Fibroblast of lung (primary cell): ENCODE measurements at regions not wholly inside any gene's neighbourhood (a gene's known extent, or its start where the extent isn't known, plus 50 kb on each side); places are given as distances from the start of the nearest gene placed in this dataset.

Experiments used
- DNase-seq, 2 donors: peaks; one replicate each; pipeline versions ENCODE4 v3.0.0 to v3.0.0-alpha.2; 2010; ENCODE audit warnings: low read depth in 2 of 2
- H2AFZ ChIP-seq: 2 replicates; pipeline ENCODE4 v1.5.1; 2012; ENCODE audit warnings: low read length, control low read depth, inconsistent platforms
- H3K27ac ChIP-seq: 2 replicates; pipeline ENCODE4 v1.5.1; 2011; ENCODE audit warnings: low read length, control low read depth; ENCODE audit not compliant: insufficient read depth
- H3K27me3 ChIP-seq: 2 replicates; pipeline ENCODE4 v1.5.1; 2011; ENCODE audit warnings: mild to moderate bottlenecking, low read length; ENCODE audit not compliant: control insufficient read depth, insufficient read depth
- H3K36me3 ChIP-seq: 2 replicates; pipeline ENCODE4 v1.5.1; 2011; ENCODE audit warnings: low read length; ENCODE audit not compliant: control insufficient read depth, insufficient read depth
- H3K4me1 ChIP-seq: 2 replicates; pipeline ENCODE4 v1.5.1; 2011; ENCODE audit warnings: low read length; ENCODE audit not compliant: control insufficient read depth, insufficient read depth; ENCODE audit errors: extremely low read depth
- H3K4me2 ChIP-seq: 2 replicates; pipeline ENCODE4 v1.5.1; 2011; ENCODE audit warnings: low read length, control low read depth; ENCODE audit not compliant: insufficient read depth; ENCODE audit errors: extremely low read depth
- H3K4me3 ChIP-seq, 4 experiments: fragments of 200-600 bp in 1 of 4; sonication (generic) in 1 of 4; replicated peaks in 1 of 4; 2 replicates each; pipeline ENCODE4 v1.5.1; 2011 to 2016; ENCODE audit warnings: low read length in 4 of 4, low read depth in 3 of 4, mild to moderate bottlenecking in 3 of 4, control low read depth in 2 of 4, inconsistent platforms in 1 of 4, mixed read lengths in 1 of 4; ENCODE audit not compliant: insufficient read depth in 1 of 4; ENCODE audit errors: control extremely low read depth in 1 of 4
- H3K79me2 ChIP-seq: 2 replicates; pipeline ENCODE4 v1.5.1; 2012; ENCODE audit warnings: mild to moderate bottlenecking, low read length, inconsistent platforms; ENCODE audit not compliant: control insufficient read depth, insufficient read depth
- H3K9ac ChIP-seq: 2 replicates; pipeline ENCODE4 v1.5.1; 2011; ENCODE audit warnings: mild to moderate bottlenecking, low read length, control low read depth; ENCODE audit not compliant: insufficient read depth
- H3K9me3 ChIP-seq: 2 replicates; pipeline ENCODE4 v1.5.1; 2012; ENCODE audit warnings: low read depth, low read length; ENCODE audit not compliant: control insufficient read depth, insufficient read depth
- H4K20me1 ChIP-seq: 2 replicates; pipeline ENCODE4 v1.5.1; 2011; ENCODE audit warnings: low read length; ENCODE audit not compliant: control insufficient read depth, insufficient read depth; ENCODE audit errors: extremely low read depth
- EZH2 ChIP-seq: IDR thresholded peaks from 2 replicates; pipeline ENCODE4 v1.5.1; 2012; ENCODE audit warnings: low read length, control low read depth, mild to moderate bottlenecking; ENCODE audit errors: missing control alignments
- TF ChIP-seq, protein P1 (sequence below), 2 donors: IDR thresholded peaks in 1 of 2; conservative IDR thresholded peaks in 1 of 2; 1 replicate in 1 of 2; 2 replicates in 1 of 2; pipeline ENCODE4 v1.5.1; 2011 to 2012; ENCODE audit warnings: low read length in 2 of 2, control low read depth in 1 of 2, inconsistent platforms in 1 of 2, low read depth in 1 of 2, mild to moderate bottlenecking in 1 of 2

- no peak overlapping the region for H3K27ac ChIP-seq
- no peak overlapping the region for H2AFZ ChIP-seq
- no peak overlapping the region for H3K9ac ChIP-seq
- no peaks in the 10 kb centered on the region for H3K4me1 ChIP-seq
- no peaks in the 10 kb centered on the region for H3K27me3 ChIP-seq
- TF ChIP-seq, protein P1, sequence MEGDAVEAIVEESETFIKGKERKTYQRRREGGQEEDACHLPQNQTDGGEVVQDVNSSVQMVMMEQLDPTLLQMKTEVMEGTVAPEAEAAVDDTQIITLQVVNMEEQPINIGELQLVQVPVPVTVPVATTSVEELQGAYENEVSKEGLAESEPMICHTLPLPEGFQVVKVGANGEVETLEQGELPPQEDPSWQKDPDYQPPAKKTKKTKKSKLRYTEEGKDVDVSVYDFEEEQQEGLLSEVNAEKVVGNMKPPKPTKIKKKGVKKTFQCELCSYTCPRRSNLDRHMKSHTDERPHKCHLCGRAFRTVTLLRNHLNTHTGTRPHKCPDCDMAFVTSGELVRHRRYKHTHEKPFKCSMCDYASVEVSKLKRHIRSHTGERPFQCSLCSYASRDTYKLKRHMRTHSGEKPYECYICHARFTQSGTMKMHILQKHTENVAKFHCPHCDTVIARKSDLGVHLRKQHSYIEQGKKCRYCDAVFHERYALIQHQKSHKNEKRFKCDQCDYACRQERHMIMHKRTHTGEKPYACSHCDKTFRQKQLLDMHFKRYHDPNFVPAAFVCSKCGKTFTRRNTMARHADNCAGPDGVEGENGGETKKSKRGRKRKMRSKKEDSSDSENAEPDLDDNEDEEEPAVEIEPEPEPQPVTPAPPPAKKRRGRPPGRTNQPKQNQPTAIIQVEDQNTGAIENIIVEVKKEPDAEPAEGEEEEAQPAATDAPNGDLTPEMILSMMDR (conservative IDR thresholded peaks at IDR 0.05 in 1 of 2, IDR thresholded peaks at IDR 0.05 in 1 of 2; ENCODE audit: low read depth in 1 of 2, low read length in 2 of 2), result no peak
- TF ChIP-seq EZH2, result no peak
- no peak overlapping the region for H3K4me3 ChIP-seq
- H3K9me3 ChIP-seq, result no peaks in the 10 kb centered on the region
- H3K79me2 ChIP-seq, result no peaks in the 10 kb centered on the region
- no peak overlapping the region for H3K4me2 ChIP-seq
- no peaks in the 10 kb centered on the region for H3K36me3 ChIP-seq
- no peak for DNase-seq
- H4K20me1 ChIP-seq, result no peaks in the 10 kb centered on the region
These were observed 261.2 kb upstream of the DNAJC19 start for GRCh38 chr3:181250714-181251113.

DNA sequence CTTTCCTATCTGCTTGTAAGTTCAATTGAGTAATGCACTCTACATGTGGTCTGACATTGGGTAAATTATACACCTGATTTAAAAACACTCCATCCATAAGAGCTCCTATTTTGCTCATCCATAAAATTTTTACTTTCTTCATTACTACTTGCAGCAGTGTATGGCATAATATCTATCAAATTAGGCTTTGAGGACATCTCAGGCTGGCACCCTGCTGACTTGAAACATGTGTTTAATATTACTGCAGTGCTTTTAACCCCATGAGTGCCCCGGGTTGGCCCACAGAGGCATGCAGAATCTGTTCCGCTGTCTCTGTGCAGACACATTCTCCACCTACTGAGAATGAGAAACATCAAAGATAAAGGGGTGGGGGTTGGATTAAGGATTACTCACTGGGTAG lies 249.9 kb upstream of the DNAJC19 start:
- TF ChIP-seq, protein P1 (conservative IDR thresholded peaks at IDR 0.05 in 1 of 2, IDR thresholded peaks at IDR 0.05 in 1 of 2; ENCODE audit: low read depth in 1 of 2, low read length in 2 of 2), result no peak
- no peak for TF ChIP-seq EZH2
- no peak overlapping the region for H3K27ac ChIP-seq
- H3K79me2 ChIP-seq, result no peaks in the 10 kb centered on the region
- H3K4me1 ChIP-seq, result no peaks in the 10 kb centered on the region
- H3K27me3 ChIP-seq, result no peaks in the 10 kb centered on the region
- H3K36me3 ChIP-seq, result no peaks in the 10 kb centered on the region
- H3K9ac ChIP-seq, result no peak overlapping the region
- no peak overlapping the region for H3K4me2 ChIP-seq
- no peak for DNase-seq
- H3K9me3 ChIP-seq, result no peaks in the 10 kb centered on the region
- H3K4me3 ChIP-seq, result no peak overlapping the region
- no peaks in the 10 kb centered on the region for H4K20me1 ChIP-seq
- no peak overlapping the region for H2AFZ ChIP-seq

DNA sequence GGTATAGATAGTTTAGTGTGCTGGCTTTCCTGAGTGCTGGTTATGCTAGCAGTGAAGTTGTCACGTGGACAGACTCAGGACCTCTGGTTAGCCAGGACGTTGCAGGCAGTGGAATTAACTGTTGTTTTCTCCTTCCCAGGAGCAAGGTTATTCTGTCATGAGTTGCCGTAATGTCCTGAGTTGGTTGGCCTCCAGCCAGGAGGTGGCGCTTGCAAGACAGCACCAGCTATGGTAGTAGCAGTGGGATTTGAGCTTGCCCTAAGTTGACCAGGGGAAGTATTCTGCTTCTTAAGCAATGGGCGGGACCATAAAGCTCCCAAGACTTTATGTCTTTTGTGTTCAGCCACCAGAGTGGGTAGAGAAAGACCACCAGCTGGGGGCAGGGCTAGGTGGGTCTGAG lies 240.7 kb upstream of the DNAJC19 start:
- H3K9me3 ChIP-seq, result no peaks in the 10 kb centered on the region
- no peak overlapping the region for H2AFZ ChIP-seq
- H3K79me2 ChIP-seq, result no peaks in the 10 kb centered on the region
- no peaks in the 10 kb centered on the region for H3K27me3 ChIP-seq
- H3K4me1 ChIP-seq, result no peaks in the 10 kb centered on the region
- no peak for TF ChIP-seq EZH2
- TF ChIP-seq, protein P1 (conservative IDR thresholded peaks at IDR 0.05 in 1 of 2, IDR thresholded peaks at IDR 0.05 in 1 of 2; ENCODE audit: low read depth in 1 of 2, low read length in 2 of 2), result no peak
- H4K20me1 ChIP-seq, result no peaks in the 10 kb centered on the region
- no peak overlapping the region for H3K4me2 ChIP-seq
- H3K36me3 ChIP-seq, result no peaks in the 10 kb centered on the region
- no peak overlapping the region for H3K4me3 ChIP-seq
- no peak overlapping the region for H3K27ac ChIP-seq
- DNase-seq, result no peak
- no peak overlapping the region for H3K9ac ChIP-seq
